ENCODE measurements at regions not wholly inside any gene's neighbourhood (a gene's known extent, or its start where the extent isn't known, plus 50 kb on each side); places are given as distances from the start of the nearest gene placed in this dataset.

- intact Hi-C loops (cut with DNase I) = no loop called here
Measured at GRCh38 chr16:35187665-35188225, 1728.3 kb downstream of the TP53TG3F start.

GRCh38 chr16:35188288-35189155, 1729.1 kb downstream of the TP53TG3F start:
- H3K9me3 ChIP-seq = no peaks in the 10 kb centered on the region
- no peak for TF ChIP-seq CTCF (IDR thresholded peaks at IDR 0.05)
- no peaks in the 10 kb centered on the region for H3K36me3 ChIP-seq (ENCODE audit: insufficient read depth in 1 of 2, low read depth in 1 of 2)
- H3K27ac ChIP-seq = no peak overlapping the region
- no peak for DNase-seq
- no peak overlapping the region for H3K4me3 ChIP-seq
- intact Hi-C loops (cut with DNase I) = no loop called here
- ATAC-seq = no peak
- 39 to 41% (median 41%) methylated on average over 8 of the region's 8 CpGs for WGBS, 3 donors
- no peaks in the 10 kb centered on the region for H3K27me3 ChIP-seq (ENCODE audit: insufficient read depth in 3 of 3, low read length in 2 of 3)
- no peaks in the 10 kb centered on the region for H3K4me1 ChIP-seq

More at GRCh38 chr16:35187665-35188225, 1728.3 kb downstream of the TP53TG3F start:
- no peak overlapping the region for H3K27ac ChIP-seq
- no peaks in the 10 kb centered on the region for H3K36me3 ChIP-seq (ENCODE audit: insufficient read depth in 1 of 2, low read depth in 1 of 2)
- H3K27me3 ChIP-seq (ENCODE audit: insufficient read depth in 3 of 3, low read length in 2 of 3) = no peaks in the 10 kb centered on the region
- no peak for TF ChIP-seq CTCF (IDR thresholded peaks at IDR 0.05)
- ATAC-seq = no peak
- WGBS, 3 donors = 30 to 48% (median 33%) methylated on average over 2 of the region's 2 CpGs
- H3K4me3 ChIP-seq = no peak overlapping the region
- H3K9me3 ChIP-seq = no peaks in the 10 kb centered on the region
- DNase-seq = no peak
- H3K4me1 ChIP-seq = no peaks in the 10 kb centered on the region

GRCh38 chr16:35192993-35193392, 1733.6 kb downstream of the TP53TG3F start:
- no peak overlapping the region for H3K4me3 ChIP-seq
- no peak for TF ChIP-seq CTCF (IDR thresholded peaks at IDR 0.05)
- ATAC-seq = no peak
- 79% methylated on average over 4 of the region's 4 CpGs for WGBS, 3 donors
- no peaks in the 10 kb centered on the region for H3K9me3 ChIP-seq
- intact Hi-C loops (cut with DNase I) = no loop called here
- no peaks in the 10 kb centered on the region for H3K4me1 ChIP-seq
- no peaks in the 10 kb centered on the region for H3K36me3 ChIP-seq (ENCODE audit: insufficient read depth in 1 of 2, low read depth in 1 of 2)
- H3K27me3 ChIP-seq (ENCODE audit: insufficient read depth in 3 of 3, low read length in 2 of 3) = no peaks in the 10 kb centered on the region
- no peak for DNase-seq
- no peak overlapping the region for H3K27ac ChIP-seq

GRCh38 chr16:35193956-35194355, 1734.5 kb downstream of the TP53TG3F start:
- no peaks in the 10 kb centered on the region for H3K27me3 ChIP-seq (ENCODE audit: insufficient read depth in 3 of 3, low read length in 2 of 3)
- intact Hi-C loops (cut with DNase I) = no loop called here
- H3K36me3 ChIP-seq (ENCODE audit: insufficient read depth in 1 of 2, low read depth in 1 of 2) = no peaks in the 10 kb centered on the region
- no peak overlapping the region for H3K27ac ChIP-seq
- DNase-seq (no peak), ATAC-seq (no peak)
- WGBS, 3 donors = 44 to 57% (median 52%) methylated on average over 3 of the region's 3 CpGs
- no peak overlapping the region for H3K4me3 ChIP-seq
- no peaks in the 10 kb centered on the region for H3K9me3 ChIP-seq
- no peaks in the 10 kb centered on the region for H3K4me1 ChIP-seq
- TF ChIP-seq CTCF (IDR thresholded peaks at IDR 0.05) = no peak
